Liver (tissue), 7 donors: ENCODE measurements at regions not wholly inside any gene's neighbourhood (a gene's known extent, or its start where the extent isn't known, plus 50 kb on each side); places are given as distances from the start of the nearest gene placed in this dataset.

Experiments used
- DNase-seq: peaks from one replicate; pipeline ENCODE4 v3.0.0-alpha.2; 2017; ENCODE audit warnings: low spot score
- H3K27ac ChIP-seq, 2 donors: one replicate each; pipeline ENCODE4 v1.7.0; 2013; ENCODE audit warnings: inconsistent platforms in 2 of 2, low read length in 2 of 2, control low read depth in 1 of 2, low read depth in 1 of 2, mild to moderate bottlenecking in 1 of 2
- H3K27me3 ChIP-seq, 4 donors: one replicate each; pipeline versions ENCODE4 v1.6.1 to v1.7.0; 2013; ENCODE audit warnings: low read length in 3 of 4, inconsistent platforms in 1 of 4, mild to moderate bottlenecking in 1 of 4, moderate library complexity in 1 of 4; ENCODE audit not compliant: control insufficient read depth in 4 of 4, insufficient read depth in 4 of 4
- H3K36me3 ChIP-seq, 4 donors: one replicate each; pipeline versions ENCODE4 v1.6.1 to v1.7.0; 2013; ENCODE audit warnings: low read length in 3 of 4, mild to moderate bottlenecking in 3 of 4, low read depth in 1 of 4, moderate library complexity in 1 of 4; ENCODE audit not compliant: control insufficient read depth in 4 of 4, insufficient read depth in 3 of 4
- H3K4me1 ChIP-seq, 4 donors: one replicate each; pipeline versions ENCODE4 v1.6.1 to v1.7.0; 2013; ENCODE audit warnings: low read length in 3 of 4, mild to moderate bottlenecking in 3 of 4, moderate library complexity in 1 of 4; ENCODE audit not compliant: control insufficient read depth in 4 of 4, insufficient read depth in 4 of 4
- H3K4me3 ChIP-seq, 3 donors: one replicate each; pipeline versions ENCODE4 v1.6.1 to v1.7.0; 2013; ENCODE audit warnings: low read length in 3 of 3, control low read depth in 1 of 3, low read depth in 1 of 3, mild to moderate bottlenecking in 1 of 3
- H3K9ac ChIP-seq, 2 donors: one replicate each; pipeline ENCODE4 v1.7.0; 2013; ENCODE audit warnings: low read length in 2 of 2, mild to moderate bottlenecking in 2 of 2, moderate library complexity in 2 of 2, control low read depth in 1 of 2, low read depth in 1 of 2
- H3K9me3 ChIP-seq, 4 donors: one replicate each; pipeline versions ENCODE4 v1.6.1 to v1.7.0; 2013; ENCODE audit warnings: low read length in 3 of 4; ENCODE audit not compliant: control insufficient read depth in 4 of 4
- ATF3 ChIP-seq: IDR thresholded peaks from 2 replicates; pipeline ENCODE4 v1.6.1; 2016; ENCODE audit warnings: antibody characterized with exemption
- GABPA ChIP-seq, 2 donors: IDR thresholded peaks in 1 of 2; conservative IDR thresholded peaks in 1 of 2; 2 replicates each; pipeline ENCODE4 v1.6.1; 2016; ENCODE audit warnings: antibody characterized with exemption in 2 of 2, mild to moderate bottlenecking in 1 of 2, moderate library complexity in 1 of 2
- JUND ChIP-seq, 2 donors: IDR thresholded peaks; 2 replicates each; pipeline ENCODE4 v1.6.1; 2016; ENCODE audit warnings: antibody characterized with exemption in 2 of 2
- NR2F2 ChIP-seq: IDR thresholded peaks from 2 replicates; pipeline ENCODE4 v1.6.1; 2016; ENCODE audit warnings: antibody characterized with exemption
- RXRA ChIP-seq, 2 donors: IDR thresholded peaks; 2 replicates each; pipeline ENCODE4 v1.6.1; 2017 to 2018; ENCODE audit warnings: antibody characterized with exemption in 2 of 2, mild to moderate bottlenecking in 1 of 2
- SP1 ChIP-seq: IDR thresholded peaks from 2 replicates; pipeline ENCODE4 v1.6.1; 2018; ENCODE audit warnings: antibody characterized with exemption, mild to moderate bottlenecking
- ZBTB33 ChIP-seq: IDR thresholded peaks from 2 replicates; pipeline ENCODE4 v1.6.1; 2016; ENCODE audit warnings: antibody characterized with exemption
- WGBS: extraction: QIAGEN DNeasy Blood & Tissue Kit; methylation state at CpG from one replicate; pipeline ENCODE4 v1.1.7; 2013; 5-methylcytosine and 5-hydroxymethylcytosine counted together
- TF ChIP-seq, protein P1 (sequence below): IDR thresholded peaks from 2 replicates; pipeline ENCODE4 v1.6.1; 2016; ENCODE audit warnings: antibody characterized with exemption, mild to moderate bottlenecking
- donor health status: healthy.
- donor health status: healthy.
- donor health status: healthy.
- donor health status: healthy.

- 80% methylated on average over 1 of the region's 1 CpG for WGBS
- H3K27ac ChIP-seq = no peak overlapping the region
These were observed 71.9 kb upstream of the PTPRZ1 start for GRCh38 chr7:121800916-121801675.

DNA sequence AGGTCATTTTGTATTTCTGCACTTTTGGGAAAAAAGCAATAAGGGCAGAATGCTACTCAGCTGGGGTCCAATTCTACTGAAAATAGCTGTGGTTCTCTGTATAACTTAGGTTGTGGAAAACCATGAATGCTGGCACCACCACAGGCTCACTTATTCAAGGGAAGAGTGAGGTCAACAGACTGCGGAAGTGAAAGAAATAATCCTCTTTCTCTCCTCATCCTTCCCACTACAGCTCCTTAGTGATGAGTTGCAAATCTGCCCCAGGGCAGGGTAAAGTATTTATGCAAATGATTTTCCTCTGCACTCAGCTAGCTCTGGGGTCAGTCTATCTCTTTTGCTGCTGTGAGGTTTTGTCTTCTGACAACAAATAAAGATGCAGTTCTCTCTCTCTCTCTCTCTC, 74.1 kb upstream of the PTPRZ1 start:
- TF ChIP-seq, protein P1, sequence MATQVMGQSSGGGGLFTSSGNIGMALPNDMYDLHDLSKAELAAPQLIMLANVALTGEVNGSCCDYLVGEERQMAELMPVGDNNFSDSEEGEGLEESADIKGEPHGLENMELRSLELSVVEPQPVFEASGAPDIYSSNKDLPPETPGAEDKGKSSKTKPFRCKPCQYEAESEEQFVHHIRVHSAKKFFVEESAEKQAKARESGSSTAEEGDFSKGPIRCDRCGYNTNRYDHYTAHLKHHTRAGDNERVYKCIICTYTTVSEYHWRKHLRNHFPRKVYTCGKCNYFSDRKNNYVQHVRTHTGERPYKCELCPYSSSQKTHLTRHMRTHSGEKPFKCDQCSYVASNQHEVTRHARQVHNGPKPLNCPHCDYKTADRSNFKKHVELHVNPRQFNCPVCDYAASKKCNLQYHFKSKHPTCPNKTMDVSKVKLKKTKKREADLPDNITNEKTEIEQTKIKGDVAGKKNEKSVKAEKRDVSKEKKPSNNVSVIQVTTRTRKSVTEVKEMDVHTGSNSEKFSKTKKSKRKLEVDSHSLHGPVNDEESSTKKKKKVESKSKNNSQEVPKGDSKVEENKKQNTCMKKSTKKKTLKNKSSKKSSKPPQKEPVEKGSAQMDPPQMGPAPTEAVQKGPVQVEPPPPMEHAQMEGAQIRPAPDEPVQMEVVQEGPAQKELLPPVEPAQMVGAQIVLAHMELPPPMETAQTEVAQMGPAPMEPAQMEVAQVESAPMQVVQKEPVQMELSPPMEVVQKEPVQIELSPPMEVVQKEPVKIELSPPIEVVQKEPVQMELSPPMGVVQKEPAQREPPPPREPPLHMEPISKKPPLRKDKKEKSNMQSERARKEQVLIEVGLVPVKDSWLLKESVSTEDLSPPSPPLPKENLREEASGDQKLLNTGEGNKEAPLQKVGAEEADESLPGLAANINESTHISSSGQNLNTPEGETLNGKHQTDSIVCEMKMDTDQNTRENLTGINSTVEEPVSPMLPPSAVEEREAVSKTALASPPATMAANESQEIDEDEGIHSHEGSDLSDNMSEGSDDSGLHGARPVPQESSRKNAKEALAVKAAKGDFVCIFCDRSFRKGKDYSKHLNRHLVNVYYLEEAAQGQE = no peak
- TF ChIP-seq JUND (IDR thresholded peaks at IDR 0.05) (no peak), RXRA (IDR thresholded peaks at IDR 0.05) (no peak), SP1 (no peak)
- Histone ChIP-seq H3K36me3 (no peaks in the 10 kb centered on the region), H3K4me3 (no peak overlapping the region), H3K27ac (no peak overlapping the region), H3K9me3 (no peaks in the 10 kb centered on the region), H3K4me1 (no peaks in the 10 kb centered on the region), H3K9ac (no peak overlapping the region), H3K27me3 (peaks cover 0 to 2% (median 0%) of the 10 kb centered on the region in 4 donors)
- no peak for DNase-seq
- WGBS = 43% methylated on average over 1 of the region's 1 CpG

More at GRCh38 chr7:121800916-121801675, 71.9 kb upstream of the PTPRZ1 start:
- DNase-seq = no peak
- Histone ChIP-seq H3K4me3 (no peak overlapping the region), H3K9me3 (no peaks in the 10 kb centered on the region), H3K36me3 (no peaks in the 10 kb centered on the region), H3K4me1 (no peaks in the 10 kb centered on the region), H3K27me3 (peaks cover 0 to 2% (median 0%) of the 10 kb centered on the region in 4 donors), H3K9ac (no peak overlapping the region)
- no peak for TF ChIP-seq ATF3
- no peak for TF ChIP-seq ZBTB33
- TF ChIP-seq GABPA (IDR thresholded peaks at IDR 0.05 in 1 of 2, conservative IDR thresholded peaks at IDR 0.05 in 1 of 2) = no peak
- no peak for TF ChIP-seq SP1
- TF ChIP-seq, protein P1 = no peak
- no peak for TF ChIP-seq JUND (IDR thresholded peaks at IDR 0.05)
- TF ChIP-seq NR2F2 = no peak
- no peak for TF ChIP-seq RXRA (IDR thresholded peaks at IDR 0.05)
